Adrenal gland (tissue), 5 donors: ENCODE measurements at regions not wholly inside any gene's neighbourhood (a gene's known extent, or its start where the extent isn't known, plus 50 kb on each side); places are given as distances from the start of the nearest gene placed in this dataset.

Experiments
- POLR2A ChIP-seq, 2 donors: fragments of 450-650 bp; IDR thresholded peaks; one replicate each; pipeline ENCODE4 v1.6.1; 2017; ENCODE audit warnings: antibody characterized with exemption in 2 of 2, mild to moderate bottlenecking in 2 of 2, moderate library complexity in 1 of 2
- TF ChIP-seq, protein P1 (sequence below), 6 experiments: fragments of 450-650 bp in 4 of 6; fragments of 200-600 bp in 2 of 6; sonication (generic) in 1 of 6; IDR thresholded peaks; 1 replicate in 5 of 6; 2 replicates in 1 of 6; pipeline versions ENCODE4 v1.5.1 to v1.8.0; 2016 to 2021; ENCODE audit warnings: antibody characterized with exemption in 6 of 6, mild to moderate bottlenecking in 2 of 6, moderate library complexity in 1 of 6
- donor health status: DM: no; HTN: no; CAD: no.

DNA sequence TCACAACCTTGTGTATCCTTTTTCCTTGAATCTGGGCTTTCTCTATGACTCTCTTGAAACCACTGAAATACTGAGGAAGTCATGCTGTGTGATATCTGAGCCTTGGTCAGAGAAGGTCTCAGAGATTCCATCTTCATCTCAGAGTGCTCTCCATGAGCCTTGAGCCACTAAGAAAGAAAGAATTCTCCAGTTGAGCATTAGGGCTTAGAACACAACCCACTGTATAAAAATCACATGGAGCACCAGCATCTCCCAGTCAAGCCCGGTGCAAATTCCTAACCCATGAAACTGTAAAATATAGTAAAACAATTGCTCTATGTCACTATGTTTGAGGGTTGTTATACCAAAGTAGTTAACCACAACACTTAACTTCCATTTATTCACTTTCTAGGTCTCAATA is 181.4 kb downstream of the MOXD1 start:
- TF ChIP-seq POLR2A (IDR thresholded peaks at IDR 0.05): no peak
- TF ChIP-seq, protein P1, sequence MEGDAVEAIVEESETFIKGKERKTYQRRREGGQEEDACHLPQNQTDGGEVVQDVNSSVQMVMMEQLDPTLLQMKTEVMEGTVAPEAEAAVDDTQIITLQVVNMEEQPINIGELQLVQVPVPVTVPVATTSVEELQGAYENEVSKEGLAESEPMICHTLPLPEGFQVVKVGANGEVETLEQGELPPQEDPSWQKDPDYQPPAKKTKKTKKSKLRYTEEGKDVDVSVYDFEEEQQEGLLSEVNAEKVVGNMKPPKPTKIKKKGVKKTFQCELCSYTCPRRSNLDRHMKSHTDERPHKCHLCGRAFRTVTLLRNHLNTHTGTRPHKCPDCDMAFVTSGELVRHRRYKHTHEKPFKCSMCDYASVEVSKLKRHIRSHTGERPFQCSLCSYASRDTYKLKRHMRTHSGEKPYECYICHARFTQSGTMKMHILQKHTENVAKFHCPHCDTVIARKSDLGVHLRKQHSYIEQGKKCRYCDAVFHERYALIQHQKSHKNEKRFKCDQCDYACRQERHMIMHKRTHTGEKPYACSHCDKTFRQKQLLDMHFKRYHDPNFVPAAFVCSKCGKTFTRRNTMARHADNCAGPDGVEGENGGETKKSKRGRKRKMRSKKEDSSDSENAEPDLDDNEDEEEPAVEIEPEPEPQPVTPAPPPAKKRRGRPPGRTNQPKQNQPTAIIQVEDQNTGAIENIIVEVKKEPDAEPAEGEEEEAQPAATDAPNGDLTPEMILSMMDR (IDR thresholded peaks at IDR 0.05): no peak
